ENCODE measurements at regions not wholly inside any gene's neighbourhood (a gene's known extent, or its start where the extent isn't known, plus 50 kb on each side); places are given as distances from the start of the nearest gene placed in this dataset.
"Not testable (repeated sequence)": the region's sequence is repeated elsewhere in the genome, so short reads cannot be mapped to it uniquely, and the experiment has no call there.

- Histone ChIP-seq H3K4me1 (ENCODE audit: control insufficient read depth, insufficient read depth, low read length, poor library complexity, severe bottlenecking) (no peaks in the 10 kb centered on the region), H3K9me3 (ENCODE audit: control insufficient read depth, low read length) (no peaks in the 10 kb centered on the region), H3K36me3 (ENCODE audit: control insufficient read depth, insufficient read depth, low read length) (peaks cover 6% of the 10 kb centered on the region), H3K27ac (ENCODE audit: low read depth, low read length, severe bottlenecking) (no peak overlapping the region), H3K4me3 (ENCODE audit: extremely low read depth, insufficient read depth, low read length, poor library complexity, severe bottlenecking) (no peak overlapping the region)
- WGBS, 2 experiments (ENCODE audit: insufficient coverage in 2 of 2), result 95 to 97% methylated on average over 7 to 13 of the region's 14 CpGs
These were observed 104.5 kb downstream of the CRLF3 start for GRCh38 chr17:30720013-30720471.

GRCh38 chr17:30719131-30719973 lies 105.1 kb downstream of the CRLF3 start:
- not testable (repeated sequence) for H3K9me3 ChIP-seq (ENCODE audit: control insufficient read depth, low read length); H3K4me1 ChIP-seq (ENCODE audit: control insufficient read depth, insufficient read depth, low read length, poor library complexity, severe bottlenecking); H3K36me3 ChIP-seq (ENCODE audit: control insufficient read depth, insufficient read depth, low read length); H3K4me3 ChIP-seq (ENCODE audit: extremely low read depth, insufficient read depth, low read length, poor library complexity, severe bottlenecking); H3K27ac ChIP-seq (ENCODE audit: low read depth, low read length, severe bottlenecking)
- 87 to 96% methylated on average over 10 to 17 of the region's 22 CpGs for WGBS, 2 experiments (ENCODE audit: insufficient coverage in 2 of 2)

GRCh38 chr17:30718691-30719090 lies 105.8 kb downstream of the CRLF3 start:
- WGBS, 2 experiments (ENCODE audit: insufficient coverage in 2 of 2), result 97 to 100% methylated on average over 1 to 7 of the region's 8 CpGs
- not testable (repeated sequence) for H3K27ac ChIP-seq (ENCODE audit: low read depth, low read length, severe bottlenecking); H3K4me3 ChIP-seq (ENCODE audit: extremely low read depth, insufficient read depth, low read length, poor library complexity, severe bottlenecking); H3K4me1 ChIP-seq (ENCODE audit: control insufficient read depth, insufficient read depth, low read length, poor library complexity, severe bottlenecking); H3K36me3 ChIP-seq (ENCODE audit: control insufficient read depth, insufficient read depth, low read length); H3K9me3 ChIP-seq (ENCODE audit: control insufficient read depth, low read length)

GRCh38 chr17:30718099-30718447 lies 106.4 kb downstream of the CRLF3 start:
- not testable (repeated sequence) for H3K4me3 ChIP-seq (ENCODE audit: extremely low read depth, insufficient read depth, low read length, poor library complexity, severe bottlenecking); H3K36me3 ChIP-seq (ENCODE audit: control insufficient read depth, insufficient read depth, low read length); H3K9me3 ChIP-seq (ENCODE audit: control insufficient read depth, low read length); H3K27ac ChIP-seq (ENCODE audit: low read depth, low read length, severe bottlenecking); H3K4me1 ChIP-seq (ENCODE audit: control insufficient read depth, insufficient read depth, low read length, poor library complexity, severe bottlenecking)
- WGBS, 2 experiments (ENCODE audit: insufficient coverage in 2 of 2), result 86 to 93% methylated on average over 4 to 5 of the region's 6 CpGs

- H3K4me3 ChIP-seq (ENCODE audit: extremely low read depth, insufficient read depth, low read length, poor library complexity, severe bottlenecking), result no peak overlapping the region
- H3K27ac ChIP-seq (ENCODE audit: low read depth, low read length, severe bottlenecking), result no peak overlapping the region
- WGBS, 2 experiments (ENCODE audit: insufficient coverage in 2 of 2), result 98 to 99% methylated on average over 6 of the region's 8 CpGs
- no peaks in the 10 kb centered on the region for H3K9me3 ChIP-seq (ENCODE audit: control insufficient read depth, low read length)
- no peaks in the 10 kb centered on the region for H3K4me1 ChIP-seq (ENCODE audit: control insufficient read depth, insufficient read depth, low read length, poor library complexity, severe bottlenecking)
- H3K36me3 ChIP-seq (ENCODE audit: control insufficient read depth, insufficient read depth, low read length), result peaks cover 6% of the 10 kb centered on the region
These were observed 107.0 kb downstream of the CRLF3 start for GRCh38 chr17:30717291-30718098.

- peaks cover 6% of the 10 kb centered on the region for H3K36me3 ChIP-seq (ENCODE audit: control insufficient read depth, insufficient read depth, low read length)
- no peaks in the 10 kb centered on the region for H3K9me3 ChIP-seq (ENCODE audit: control insufficient read depth, low read length)
- no peaks in the 10 kb centered on the region for H3K4me1 ChIP-seq (ENCODE audit: control insufficient read depth, insufficient read depth, low read length, poor library complexity, severe bottlenecking)
- H3K27ac ChIP-seq (ENCODE audit: low read depth, low read length, severe bottlenecking), result no peak overlapping the region
- 85 to 91% methylated on average over 17 of the region's 17 CpGs for WGBS, 2 experiments (ENCODE audit: insufficient coverage in 2 of 2)
- H3K4me3 ChIP-seq (ENCODE audit: extremely low read depth, insufficient read depth, low read length, poor library complexity, severe bottlenecking), result no peak overlapping the region
These were observed 107.8 kb downstream of the CRLF3 start for GRCh38 chr17:30716461-30717290.

GRCh38 chr17:30714825-30715622 lies 109.5 kb downstream of the CRLF3 start:
- H3K4me3 ChIP-seq (ENCODE audit: extremely low read depth, insufficient read depth, low read length, poor library complexity, severe bottlenecking); H3K27ac ChIP-seq (ENCODE audit: low read depth, low read length, severe bottlenecking); H3K4me1 ChIP-seq (ENCODE audit: control insufficient read depth, insufficient read depth, low read length, poor library complexity, severe bottlenecking); H3K36me3 ChIP-seq (ENCODE audit: control insufficient read depth, insufficient read depth, low read length); H3K9me3 ChIP-seq (ENCODE audit: control insufficient read depth, low read length): not testable (repeated sequence)
- WGBS, 2 experiments (ENCODE audit: insufficient coverage in 2 of 2), result 91 to 92% methylated on average over 9 to 14 of the region's 25 CpGs

- H3K4me3 ChIP-seq (ENCODE audit: extremely low read depth, insufficient read depth, low read length, poor library complexity, severe bottlenecking); H3K4me1 ChIP-seq (ENCODE audit: control insufficient read depth, insufficient read depth, low read length, poor library complexity, severe bottlenecking); H3K27ac ChIP-seq (ENCODE audit: low read depth, low read length, severe bottlenecking); H3K9me3 ChIP-seq (ENCODE audit: control insufficient read depth, low read length); H3K36me3 ChIP-seq (ENCODE audit: control insufficient read depth, insufficient read depth, low read length): not testable (repeated sequence)
- 87 to 95% methylated on average over 9 to 10 of the region's 10 CpGs for WGBS, 2 experiments (ENCODE audit: insufficient coverage in 2 of 2)
These were observed 110.7 kb downstream of the CRLF3 start for GRCh38 chr17:30713805-30714204.

- H3K27ac ChIP-seq (ENCODE audit: low read depth, low read length, severe bottlenecking); H3K4me1 ChIP-seq (ENCODE audit: control insufficient read depth, insufficient read depth, low read length, poor library complexity, severe bottlenecking); H3K36me3 ChIP-seq (ENCODE audit: control insufficient read depth, insufficient read depth, low read length); H3K9me3 ChIP-seq (ENCODE audit: control insufficient read depth, low read length); H3K4me3 ChIP-seq (ENCODE audit: extremely low read depth, insufficient read depth, low read length, poor library complexity, severe bottlenecking): not testable (repeated sequence)
- 100% methylated on average over 1 to 2 of the region's 3 CpGs for WGBS, 2 experiments (ENCODE audit: insufficient coverage in 2 of 2)
These were observed 111.6 kb downstream of the CRLF3 start for GRCh38 chr17:30712859-30713258.

Data from mesodermal cell (in vitro differentiated cells).